GM10266 (cell line): ENCODE measurements at regions not wholly inside any gene's neighbourhood (a gene's known extent, or its start where the extent isn't known, plus 50 kb on each side); places are given as distances from the start of the nearest gene placed in this dataset.
"Not testable (repeated sequence)": the region's sequence is repeated elsewhere in the genome, so short reads cannot be mapped to it uniquely, and the experiment has no call there.

Experiments
- DNase-seq: peaks from one replicate; pipeline ENCODE4 v3.0.0; 2012; ENCODE audit errors: extremely low spot score
- CTCF ChIP-seq: IDR thresholded peaks from 2 replicates; pipeline ENCODE4 v1.5.1; 2012; ENCODE audit warnings: mild to moderate bottlenecking, low read depth; ENCODE audit not compliant: control insufficient read depth, insufficient read depth; ENCODE audit errors: missing control alignments

DNA sequence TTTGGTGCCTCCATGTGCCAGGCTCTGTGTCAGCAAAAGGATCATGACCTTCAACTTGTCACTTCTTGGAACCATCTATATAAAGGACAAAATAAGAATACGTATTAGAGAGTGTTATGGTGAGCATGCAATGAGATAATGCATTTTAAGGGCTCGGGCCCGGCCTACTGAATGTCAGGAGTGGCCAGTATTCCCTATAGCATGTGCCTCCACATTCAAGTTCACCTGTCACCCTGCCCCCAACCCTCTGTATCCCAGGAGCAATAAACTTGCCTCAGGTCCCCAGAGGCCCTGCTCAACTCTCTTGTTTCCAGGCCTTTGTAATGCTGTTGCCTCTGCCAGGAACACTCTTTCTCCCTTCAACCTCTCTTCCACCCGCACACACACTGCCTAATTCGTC is 90.2 kb upstream of the SLC6A11 start:
- no peak for DNase-seq
- TF ChIP-seq CTCF, result no peak

DNA sequence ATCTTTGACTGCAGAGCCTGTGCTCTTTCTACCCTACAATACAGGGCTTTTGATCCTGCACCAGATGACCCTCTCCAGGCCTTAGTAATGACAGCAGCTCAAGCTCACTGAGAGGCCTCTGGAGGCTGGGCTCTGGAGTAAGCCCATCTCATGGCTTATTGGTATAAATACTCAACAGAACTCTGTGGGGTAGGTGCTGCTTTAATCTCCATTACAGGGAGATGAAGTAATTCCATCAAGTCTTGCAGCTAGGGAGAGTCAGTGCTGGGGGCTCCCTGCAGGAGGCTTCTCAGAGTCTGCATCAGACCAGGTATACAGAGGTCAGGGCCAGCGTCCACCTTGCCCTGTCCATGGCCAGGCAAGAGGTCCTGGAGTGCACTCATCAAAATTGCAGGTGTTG is 89.2 kb upstream of the SLC6A11 start:
- TF ChIP-seq CTCF, result no peak

DNA sequence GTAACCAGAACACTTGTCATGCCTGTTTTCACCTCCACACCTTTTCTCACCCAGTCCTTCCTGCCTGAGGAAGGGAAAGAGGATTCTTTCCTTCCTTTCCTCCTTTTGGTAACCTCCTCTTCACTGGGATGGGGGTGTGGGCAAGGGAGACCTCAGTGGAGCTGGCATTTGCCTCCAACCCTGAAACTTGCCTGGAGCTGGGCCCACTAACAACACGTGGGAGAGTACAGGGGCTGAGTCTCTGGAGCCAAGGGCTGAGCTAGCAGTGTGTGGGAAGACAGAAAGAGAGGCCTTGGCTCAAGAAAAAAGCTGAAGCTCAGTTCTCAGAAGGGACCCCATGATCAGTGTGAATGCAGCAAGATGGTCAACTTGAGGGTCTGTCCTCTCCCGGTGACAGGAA is 86.6 kb upstream of the SLC6A11 start:
- no peak for TF ChIP-seq CTCF
- DNase-seq, result no peak

More for the DNA sequence above, 89.2 kb upstream of the SLC6A11 start:
- no peak for DNase-seq

GRCh38 chr3:10732292-10732691 is 83.7 kb upstream of the SLC6A11 start:
- no peak for DNase-seq
- no peak for TF ChIP-seq CTCF

DNA sequence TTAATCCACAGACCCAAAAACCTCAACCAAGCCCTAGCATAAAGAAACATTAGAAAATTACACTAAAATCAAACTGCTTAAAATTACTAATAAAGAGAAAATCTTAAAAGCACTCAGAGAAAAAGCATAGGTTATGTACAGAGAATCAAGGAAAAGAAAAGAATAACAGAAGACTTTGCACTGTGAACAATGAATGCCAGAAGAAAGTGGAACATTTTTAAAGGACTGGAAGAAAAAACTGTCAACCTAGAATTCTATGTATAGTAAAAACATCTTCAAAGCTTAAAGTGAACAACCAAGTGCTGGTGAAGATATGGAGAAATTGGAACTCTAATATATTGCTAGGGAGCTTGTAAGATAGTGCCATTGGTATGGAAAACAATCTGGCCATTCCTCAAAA is 82.7 kb upstream of the SLC6A11 start:
- TF ChIP-seq CTCF, result no peak

GRCh38 chr3:10736444-10736843 is 79.6 kb upstream of the SLC6A11 start:
- DNase-seq, result not testable (repeated sequence)

More for the DNA sequence above, 82.7 kb upstream of the SLC6A11 start:
- DNase-seq, result no peak

GRCh38 chr3:10737785-10738184 is 78.2 kb upstream of the SLC6A11 start:
- no peak for DNase-seq
- no peak for TF ChIP-seq CTCF

- peak; percentile 52 for DNase-seq
- TF ChIP-seq CTCF, result peak; percentile 85
Measured at GRCh38 chr3:10738688-10739372, 77.2 kb upstream of the SLC6A11 start.
